ENCODE measurements at regions not wholly inside any gene's neighbourhood (a gene's known extent, or its start where the extent isn't known, plus 50 kb on each side); places are given as distances from the start of the nearest gene placed in this dataset.

DNA sequence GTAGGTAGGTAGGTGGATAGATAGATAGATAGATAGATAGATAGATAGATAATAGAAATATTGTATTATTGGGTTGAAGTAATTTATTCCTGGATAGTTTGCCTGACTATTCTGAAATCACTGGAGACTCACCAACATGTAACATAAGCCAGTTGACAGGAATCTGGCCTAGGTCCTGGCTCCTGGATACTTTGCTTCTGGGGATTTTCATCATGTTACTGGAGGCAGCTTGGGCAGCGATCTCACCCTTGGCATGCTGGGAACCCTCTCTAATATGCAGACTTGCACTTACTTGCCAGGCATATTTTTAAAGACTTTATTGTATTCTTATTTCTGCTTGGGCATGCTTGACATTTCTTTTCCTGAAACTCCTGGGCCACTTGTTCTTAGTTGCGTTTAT is 709.1 kb upstream of the FZD8 start:
- Histone ChIP-seq H3K27ac (ENCODE audit: control insufficient read depth, insufficient read depth) (no peak overlapping the region), H3K4me3 (no peak overlapping the region), H3K9ac (ENCODE audit: control insufficient read depth, insufficient read depth, low read length) (no peak overlapping the region), H3K4me2 (ENCODE audit: control insufficient read depth, insufficient read depth) (no peak overlapping the region), H3K27me3 (replicated peaks in 1 of 2; ENCODE audit: control insufficient read depth in 2 of 2, insufficient read depth in 2 of 2, low read length in 1 of 2) (no peaks in the 10 kb centered on the region), H3K36me3 (ENCODE audit: control insufficient read depth in 2 of 2, insufficient read depth in 2 of 2, low read length in 1 of 2) (no peaks in the 10 kb centered on the region), H4K20me1 (ENCODE audit: control insufficient read depth, insufficient read depth) (no peaks in the 10 kb centered on the region), H3K9me3 (replicated peaks; ENCODE audit: control insufficient read depth, insufficient read depth, low read length) (no peaks in the 10 kb centered on the region), H2AFZ (ENCODE audit: control insufficient read depth, low read depth, low read length) (no peak overlapping the region), H3K79me2 (ENCODE audit: control insufficient read depth, insufficient read depth, low read length) (no peaks in the 10 kb centered on the region), H3K4me1 (ENCODE audit: control insufficient read depth, insufficient read depth, low read length) (no peaks in the 10 kb centered on the region)
- intact Hi-C loops (cut with micrococcal nuclease; ENCODE audit: unreplicated experiment) (no loop called here), in situ Hi-C loops (cut with MboI) (no loop called here)
- DNase-seq (ENCODE audit: low read depth, low spot score) = no peak
- no peak for TF ChIP-seq YY1 (IDR thresholded peaks at IDR 0.05; ENCODE audit: low read depth, low read length)
- TF ChIP-seq TCF3 (IDR thresholded peaks at IDR 0.05; ENCODE audit: borderline replicate concordance, insufficient read depth, low read depth, low read length) = no peak
- TF ChIP-seq HDAC2 (IDR thresholded peaks at IDR 0.05) = no peak
- no peak for TF ChIP-seq NFXL1 (IDR thresholded peaks at IDR 0.05; ENCODE audit: borderline replicate concordance)
- TF ChIP-seq, protein P1, sequence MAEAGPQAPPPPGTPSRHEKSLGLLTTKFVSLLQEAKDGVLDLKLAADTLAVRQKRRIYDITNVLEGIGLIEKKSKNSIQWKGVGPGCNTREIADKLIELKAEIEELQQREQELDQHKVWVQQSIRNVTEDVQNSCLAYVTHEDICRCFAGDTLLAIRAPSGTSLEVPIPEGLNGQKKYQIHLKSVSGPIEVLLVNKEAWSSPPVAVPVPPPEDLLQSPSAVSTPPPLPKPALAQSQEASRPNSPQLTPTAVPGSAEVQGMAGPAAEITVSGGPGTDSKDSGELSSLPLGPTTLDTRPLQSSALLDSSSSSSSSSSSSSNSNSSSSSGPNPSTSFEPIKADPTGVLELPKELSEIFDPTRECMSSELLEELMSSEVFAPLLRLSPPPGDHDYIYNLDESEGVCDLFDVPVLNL (IDR thresholded peaks at IDR 0.05; ENCODE audit: low read depth, low read length) = no peak
- no peak for TF ChIP-seq WRNIP1 (IDR thresholded peaks at IDR 0.05; ENCODE audit: borderline replicate concordance, low read depth, low read length)
- no peak for TF ChIP-seq ETV6 (conservative IDR thresholded peaks at IDR 0.05 in 1 of 2, IDR thresholded peaks at IDR 0.05 in 1 of 2; ENCODE audit: borderline replicate concordance in 1 of 2, low read depth in 1 of 2)
- no peak for TF ChIP-seq STAT3 (IDR thresholded peaks at IDR 0.05; ENCODE audit: low read depth, low read length)
- no peak for TF ChIP-seq SIN3A (IDR thresholded peaks at IDR 0.05; ENCODE audit: low read depth, low read length)
- FAIRE-seq = no peak
- no peak for ATAC-seq
- SMC1A ChIA-PET (ENCODE audit: uncharacterized antibody, unreplicated experiment) = no interaction called here
- WGBS (ENCODE audit: insufficient coverage, insufficient replicate concordance, low lambda C conversion rate, missing lambda C conversion rate) = 84% methylated on average over 2 of the region's 2 CpGs
- POLR2A ChIA-PET = no interaction called here
- no TSS peak for BruUV-seq (replicated peaks)
- CTCF ChIA-PET = no interaction called here
- RAD21 ChIA-PET (ENCODE audit: unreplicated experiment) = no interaction called here
